C4-2B (cell line): ENCODE measurements at regions not wholly inside any gene's neighbourhood (a gene's known extent, or its start where the extent isn't known, plus 50 kb on each side); places are given as distances from the start of the nearest gene placed in this dataset.

ENCODE experiments used
- H3K27ac ChIP-seq: fragments of 450-650 bp; 2 replicates; pipeline ENCODE4 v1.5.1; 2017
- CTCF ChIP-seq: fragments of 450-650 bp; conservative IDR thresholded peaks from 2 replicates; pipeline ENCODE4 v1.5.1; 2017; ENCODE audit warnings: mild to moderate bottlenecking
- ZFX ChIP-seq: fragments of 450-650 bp; IDR thresholded peaks from 2 replicates; pipeline ENCODE4 v1.6.1; 2017

GRCh38 chr4:117425636-117426035, 340.3 kb upstream of the TRAM1L1 start:
- H3K27ac ChIP-seq, result no peak overlapping the region
- TF ChIP-seq ZFX (no peak), CTCF (no peak)

- no peak for TF ChIP-seq ZFX
- no peak for TF ChIP-seq CTCF
- no peak overlapping the region for H3K27ac ChIP-seq
Observed at GRCh38 chr4:117428536-117428935, 343.2 kb upstream of the TRAM1L1 start.

GRCh38 chr4:117429061-117429460, 343.7 kb upstream of the TRAM1L1 start:
- TF ChIP-seq ZFX (no peak), CTCF (peak; percentile 12; the same call in 1 of the 2 replicates)
- no peak overlapping the region for H3K27ac ChIP-seq

- TF ChIP-seq ZFX (no peak), CTCF (no peak; the same call in 1 of the 2 replicates)
- no peak overlapping the region for H3K27ac ChIP-seq
Observed at GRCh38 chr4:117429506-117429905, 344.1 kb upstream of the TRAM1L1 start.

- TF ChIP-seq ZFX (no peak), CTCF (no peak)
- H3K27ac ChIP-seq, result no peak overlapping the region
Observed at GRCh38 chr4:117434424-117434823, 349.0 kb upstream of the TRAM1L1 start.

GRCh38 chr4:117447925-117448324, 362.5 kb upstream of the TRAM1L1 start:
- TF ChIP-seq CTCF (peak; percentile 73), ZFX (no peak)
- no peak overlapping the region for H3K27ac ChIP-seq

- TF ChIP-seq ZFX (no peak), CTCF (no peak)
Observed at GRCh38 chr4:117455088-117455487, 369.7 kb upstream of the TRAM1L1 start.

More at GRCh38 chr4:117455088-117455487, 369.7 kb upstream of the TRAM1L1 start:
- H3K27ac ChIP-seq, result no peak overlapping the region
